ENCODE measurements at regions not wholly inside any gene's neighbourhood (a gene's known extent, or its start where the extent isn't known, plus 50 kb on each side); places are given as distances from the start of the nearest gene placed in this dataset.

DNA sequence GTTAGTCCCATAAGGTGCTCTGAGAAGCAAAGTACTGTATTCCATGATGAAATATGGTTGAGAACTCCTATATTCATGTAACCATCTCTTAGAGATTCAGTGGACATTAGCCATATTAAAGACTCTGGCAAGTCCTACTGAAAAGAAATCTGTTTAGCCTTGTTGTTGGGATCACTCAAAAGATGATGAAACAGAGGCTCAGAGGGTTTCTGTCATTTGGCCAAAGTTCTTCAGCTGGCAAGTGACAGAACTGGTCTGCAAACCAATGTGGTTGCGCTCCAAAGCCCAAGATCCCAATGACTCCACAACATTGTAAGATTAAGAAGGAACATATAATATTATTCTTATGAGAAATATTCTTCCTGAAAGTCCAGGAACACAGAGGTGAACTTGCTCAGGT is 462.9 kb downstream of the ACTL7B start:
- no peak for DNase-seq

DNA sequence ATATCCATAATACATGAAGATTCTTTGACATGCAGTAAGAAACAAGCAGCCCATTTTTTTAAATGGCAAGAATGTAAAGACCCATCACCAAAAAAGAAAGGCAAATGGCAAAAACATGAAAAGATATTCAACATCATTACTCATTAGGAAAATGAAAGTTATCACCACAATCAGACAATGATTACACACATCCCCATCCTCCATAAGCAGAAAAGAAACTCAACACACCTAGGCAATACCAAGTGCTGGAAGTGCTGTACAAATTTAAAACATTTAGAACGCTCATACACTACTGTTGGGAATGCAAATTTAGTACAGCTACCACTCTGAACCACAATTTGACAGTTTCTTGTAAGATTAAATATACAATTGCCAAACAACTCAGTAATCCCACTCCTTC is 466.7 kb downstream of the ACTL7B start:
- DNase-seq = no peak

DNA sequence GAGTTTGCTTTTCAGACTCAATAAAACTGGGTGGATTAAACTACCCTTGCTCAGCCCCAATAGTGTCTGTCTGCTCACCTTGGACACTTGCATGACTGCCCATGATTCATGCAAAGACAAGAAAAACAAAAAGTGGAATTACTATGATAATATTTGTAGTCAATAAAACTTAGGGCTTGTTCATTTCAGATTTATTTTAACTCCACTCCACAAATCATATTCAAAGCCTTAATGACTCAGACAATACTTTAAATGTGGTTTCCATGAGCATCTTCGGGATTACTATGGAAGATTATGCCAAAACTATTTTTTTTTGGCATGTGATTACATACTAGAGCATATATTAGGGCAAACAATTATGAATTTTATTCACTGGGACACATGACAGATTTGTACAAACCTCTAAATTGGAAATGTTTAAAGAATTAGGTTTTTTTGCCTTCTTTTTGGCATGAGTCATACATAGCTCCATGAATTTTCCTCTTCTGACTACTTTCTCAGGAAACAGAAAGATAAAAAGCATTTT is 468.9 kb downstream of the ACTL7B start:
- DNase-seq = no peak

DNA sequence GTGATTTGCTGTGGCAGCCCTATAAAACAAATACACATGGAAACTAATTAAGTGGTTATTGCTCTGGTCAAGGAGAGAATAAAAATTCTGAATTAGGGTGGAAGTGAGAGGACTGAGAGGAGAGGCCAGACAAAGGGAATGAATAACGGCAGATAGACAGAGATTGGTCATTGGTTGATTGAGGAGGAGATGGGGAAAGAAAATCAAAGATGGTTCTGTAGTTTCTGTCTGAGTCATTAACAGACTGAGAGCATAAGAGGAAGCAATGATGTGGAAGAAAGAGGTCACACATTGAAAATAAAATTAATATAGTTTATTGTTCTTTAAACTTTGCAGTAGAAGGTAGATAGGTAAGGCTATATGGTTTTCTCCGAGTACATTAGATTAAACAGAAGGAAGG is 469.8 kb downstream of the ACTL7B start:
- DNase-seq = no peak

DNA sequence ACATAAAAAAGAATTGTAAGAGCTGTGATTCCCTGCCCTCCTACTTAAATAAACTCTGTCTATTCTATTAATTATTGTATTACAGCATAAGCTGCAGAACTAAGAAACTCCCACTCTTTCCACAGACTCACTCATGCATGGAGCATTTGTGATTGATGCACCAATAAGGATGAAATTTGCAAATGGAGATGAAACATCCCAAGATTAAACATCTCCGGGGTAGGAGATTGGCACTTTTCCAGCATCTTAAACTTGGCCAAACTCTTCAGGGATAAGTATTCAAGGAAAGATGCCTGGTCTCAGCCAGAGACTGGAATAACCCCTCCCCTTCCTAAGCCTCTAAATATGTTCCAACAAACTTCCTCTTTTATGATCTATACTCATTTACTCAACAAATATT is 472.0 kb downstream of the ACTL7B start:
- no peak for DNase-seq

DNA sequence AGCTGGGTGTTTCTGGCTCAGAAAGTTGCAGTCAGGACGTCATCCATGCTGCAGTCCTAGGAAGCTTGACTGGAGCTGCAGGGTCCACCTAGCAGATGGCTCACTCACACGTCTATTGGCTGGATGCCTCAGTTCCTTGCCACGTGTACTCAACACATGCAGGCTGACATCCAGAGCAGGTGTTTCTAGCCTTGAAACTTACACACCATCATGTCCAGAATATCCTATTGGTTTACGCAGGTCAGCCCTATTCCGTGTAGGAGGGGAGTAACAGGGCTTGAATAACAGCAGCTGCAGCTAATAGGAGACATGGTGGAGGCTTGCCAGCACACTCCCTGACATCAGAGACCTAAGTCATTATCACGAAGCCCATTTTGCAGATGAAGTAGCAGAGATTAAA is 473.5 kb downstream of the ACTL7B start:
- peak; percentile 93 for DNase-seq

DNA sequence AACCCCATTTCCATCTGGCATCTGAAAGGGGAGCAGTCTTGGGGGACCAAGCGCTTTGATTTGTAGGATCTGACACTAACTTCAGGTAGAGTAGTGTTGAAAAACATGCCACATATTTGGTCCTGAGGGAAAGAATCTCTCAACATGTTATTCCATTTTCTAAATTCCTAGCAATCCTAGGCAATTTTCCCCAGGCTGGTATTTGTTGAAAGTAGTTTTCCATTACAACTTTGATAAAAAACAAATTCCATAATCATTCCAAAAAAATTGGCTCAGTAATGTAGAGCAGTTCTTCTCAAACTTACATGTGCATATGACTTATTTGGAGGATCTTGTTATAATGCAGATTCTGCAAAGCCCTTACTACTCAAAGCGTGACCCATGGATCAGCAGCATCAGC is 477.9 kb downstream of the ACTL7B start:
- no peak for DNase-seq

DNA sequence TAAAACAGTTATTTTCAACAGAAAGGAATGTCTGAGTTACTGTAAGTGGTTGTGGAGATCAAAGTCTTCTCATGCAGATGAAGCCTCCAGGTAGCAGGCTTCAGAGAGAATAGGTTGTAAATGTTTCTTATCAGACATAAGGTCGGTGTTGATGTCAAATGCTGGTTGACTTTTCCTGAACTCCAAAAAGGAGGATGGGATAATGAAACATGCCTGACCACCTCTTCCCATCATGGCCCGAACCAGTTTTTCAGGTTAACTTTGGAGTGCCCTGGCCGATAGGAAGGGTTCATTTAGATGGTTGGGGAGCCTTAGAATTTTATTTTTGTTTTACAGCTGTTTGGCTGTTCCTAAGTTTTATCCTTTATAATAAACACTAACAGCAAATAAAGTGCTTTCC is 478.4 kb downstream of the ACTL7B start:
- no peak for DNase-seq

DNA sequence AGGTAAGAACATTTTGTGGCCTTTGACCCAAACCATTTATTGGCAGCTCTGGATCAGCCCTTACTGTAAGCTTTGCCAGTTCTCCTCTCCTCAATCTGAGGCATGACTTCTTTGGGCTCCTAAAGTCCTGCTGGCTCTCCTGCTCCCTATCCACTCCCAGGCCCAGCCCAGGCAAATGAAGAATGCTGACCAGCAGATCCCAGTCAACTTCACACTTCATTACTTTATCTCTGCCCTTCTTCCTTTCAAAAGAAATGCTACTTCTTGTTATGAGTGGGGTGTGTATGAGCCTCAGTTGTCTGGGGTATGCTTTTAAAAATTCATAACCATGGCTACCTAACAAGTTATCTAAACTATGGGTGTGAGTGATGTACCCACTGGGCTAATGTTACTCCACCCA is 479.6 kb downstream of the ACTL7B start:
- DNase-seq = no peak

DNA sequence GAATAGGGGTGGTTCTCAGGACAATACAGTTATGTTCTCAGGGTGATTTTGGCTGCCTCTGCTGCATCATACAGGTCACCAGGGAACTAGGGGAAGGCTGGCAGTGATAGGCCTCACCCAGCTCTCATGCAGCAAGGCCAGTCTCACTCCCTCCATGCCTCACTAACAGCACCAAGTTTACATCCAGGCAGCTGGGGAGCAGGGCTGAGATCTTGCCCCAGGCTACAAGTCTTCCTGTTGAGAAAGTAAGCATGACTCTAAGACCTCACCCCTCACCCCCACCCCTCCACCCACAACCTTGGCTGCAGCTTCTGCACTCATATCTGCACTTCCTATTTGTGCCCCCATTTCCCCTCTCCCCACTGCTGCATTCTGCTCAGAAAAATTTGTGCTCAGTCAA is 481.2 kb downstream of the ACTL7B start:
- no peak for DNase-seq

DNA sequence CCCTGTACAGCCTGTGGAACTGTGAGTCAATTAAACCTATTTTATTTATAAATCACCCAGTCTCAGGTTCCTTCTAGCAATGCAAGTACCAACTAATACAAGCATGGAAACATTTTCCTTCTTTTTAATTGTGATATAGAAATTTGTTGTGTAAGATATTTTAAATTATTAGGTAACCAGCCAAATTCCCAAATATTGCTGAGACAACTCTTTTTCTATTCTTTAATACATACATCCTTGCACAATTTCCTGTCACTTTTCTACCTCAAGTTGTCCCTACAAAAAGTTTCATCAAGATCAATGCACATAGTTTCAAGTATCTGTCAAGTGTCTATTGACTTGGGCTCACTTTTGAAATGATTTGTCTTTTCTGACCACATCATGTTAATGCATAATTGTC is 488.6 kb downstream of the ACTL7B start:
- DNase-seq = no peak

DNA sequence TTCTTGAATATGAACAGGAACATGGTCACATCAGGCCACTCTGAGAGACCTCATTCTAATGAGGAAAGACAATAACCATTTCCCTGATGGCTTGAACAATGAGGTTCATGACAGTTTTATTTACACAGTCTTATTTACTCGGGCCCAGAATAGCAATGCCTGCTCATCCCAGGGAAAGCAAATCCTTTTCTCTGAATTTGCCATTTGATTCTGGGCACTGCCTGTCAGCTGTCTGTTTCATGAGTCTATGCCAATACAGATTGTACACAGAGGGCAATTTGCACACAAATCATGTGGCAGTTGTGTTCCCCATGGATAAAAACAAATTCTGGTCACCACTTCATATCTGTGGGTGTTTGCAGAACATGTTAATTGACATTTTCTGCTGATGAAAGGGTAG is 492.5 kb downstream of the ACTL7B start:
- peak; percentile 86 for DNase-seq

DNA sequence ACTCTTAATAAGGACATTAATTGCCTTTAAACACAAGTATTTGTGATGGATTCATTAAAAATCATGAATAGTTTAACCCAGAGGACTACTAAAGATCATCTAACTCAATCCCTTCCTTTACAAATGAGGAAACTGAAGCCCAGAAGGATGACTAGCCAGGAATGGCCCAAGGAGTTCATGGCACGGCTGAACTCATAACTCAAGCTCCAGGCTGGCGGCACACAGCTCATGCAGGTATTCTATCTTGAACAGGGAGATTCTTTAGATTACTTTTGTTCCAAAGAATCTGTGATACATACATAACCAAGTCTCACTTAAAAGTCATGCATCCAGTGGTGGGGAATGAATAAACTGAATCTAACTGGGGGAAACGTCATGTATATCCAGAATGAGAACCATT is 495.5 kb downstream of the ACTL7B start:
- no peak for DNase-seq

DNA sequence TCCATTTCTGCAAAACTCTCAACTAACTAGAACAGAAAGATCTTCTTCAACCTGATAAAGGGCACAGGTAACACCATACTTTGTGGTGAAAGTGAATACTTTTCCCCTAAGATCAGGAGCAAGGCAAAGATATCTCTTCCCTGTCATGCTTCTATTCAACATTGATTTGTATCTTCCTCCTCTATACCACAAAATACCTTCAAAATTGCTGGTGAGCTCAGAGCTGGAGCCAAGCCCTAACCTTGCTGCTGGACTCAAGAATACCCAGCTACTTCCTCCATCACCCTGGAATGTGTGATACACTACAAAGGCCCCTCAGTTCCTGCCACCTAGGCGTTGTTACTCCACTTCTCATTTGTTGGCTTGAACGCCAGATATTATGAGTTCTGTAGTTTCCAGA is 499.0 kb downstream of the ACTL7B start:
- DNase-seq = no peak

DNA sequence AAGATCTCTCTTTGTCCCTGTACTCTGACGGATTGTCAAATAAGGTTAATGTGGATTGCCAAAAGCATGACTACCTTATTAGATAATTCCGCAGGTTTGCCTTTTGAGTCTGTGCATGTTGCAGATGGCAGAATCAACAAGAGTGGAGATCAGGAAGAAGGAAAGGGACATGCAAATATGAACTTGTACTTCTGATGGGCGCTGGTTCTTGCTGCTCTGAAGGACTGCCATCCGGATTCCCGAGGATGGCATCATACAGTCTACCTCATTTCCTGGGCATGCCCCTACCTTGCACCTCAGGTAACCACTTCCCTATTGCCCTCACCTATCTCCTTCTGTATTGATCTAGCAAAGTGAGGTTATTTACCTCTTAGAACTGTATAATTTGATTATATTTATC is 504.2 kb downstream of the ACTL7B start:
- no peak for DNase-seq

DNA sequence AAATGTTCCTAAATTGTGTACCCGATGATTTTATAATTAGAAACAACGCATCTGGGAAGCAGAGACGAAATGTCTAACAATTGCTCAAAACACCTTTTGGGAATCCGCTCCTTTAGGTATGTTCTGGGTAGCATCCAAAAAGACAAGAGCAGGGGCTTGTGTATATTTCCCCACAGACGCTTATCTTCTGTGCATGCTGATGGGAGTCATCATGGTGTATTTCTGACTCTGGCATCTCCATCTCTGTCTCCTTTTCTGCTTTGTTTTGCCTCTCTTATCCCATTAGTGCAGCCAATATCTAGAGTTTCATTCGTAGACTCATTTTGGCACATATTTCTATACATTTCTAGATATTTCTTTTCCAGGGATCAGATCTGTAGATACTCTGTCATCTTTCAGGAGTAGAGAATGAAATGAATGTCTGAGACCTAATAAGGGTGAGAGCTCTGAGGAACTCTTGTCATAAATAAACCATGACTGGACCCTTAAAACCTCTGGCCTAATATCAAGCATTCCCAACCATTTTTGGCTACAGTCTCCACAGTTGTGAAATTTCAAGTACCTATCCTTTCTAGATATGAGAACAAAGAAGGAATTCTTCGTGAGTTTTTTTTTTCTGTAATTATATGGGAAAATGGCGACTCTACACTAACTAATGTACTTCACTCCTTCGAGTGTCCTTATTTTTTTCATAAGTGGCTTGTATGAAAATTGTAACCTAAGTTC is 508.2 kb downstream of the ACTL7B start:
- no peak for DNase-seq

DNA sequence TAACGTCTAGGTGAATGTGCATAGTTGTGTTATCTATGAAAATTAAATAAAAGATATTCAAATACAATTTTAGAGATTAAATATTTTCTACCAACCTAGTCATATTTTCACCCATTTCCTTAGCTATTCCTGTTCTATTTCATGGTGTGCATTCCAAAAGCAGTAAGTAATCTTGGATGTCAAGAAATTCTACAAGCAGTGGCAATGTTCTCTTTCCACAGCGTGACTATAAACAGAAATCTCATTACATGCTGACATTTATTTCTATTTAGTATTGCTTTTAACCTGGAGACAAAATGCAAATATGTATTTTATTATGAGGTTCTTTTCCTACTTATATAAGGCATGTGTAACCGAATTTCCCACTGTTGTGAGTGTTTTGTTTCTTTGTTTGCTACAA is 510.0 kb downstream of the ACTL7B start:
- DNase-seq = no peak

DNA sequence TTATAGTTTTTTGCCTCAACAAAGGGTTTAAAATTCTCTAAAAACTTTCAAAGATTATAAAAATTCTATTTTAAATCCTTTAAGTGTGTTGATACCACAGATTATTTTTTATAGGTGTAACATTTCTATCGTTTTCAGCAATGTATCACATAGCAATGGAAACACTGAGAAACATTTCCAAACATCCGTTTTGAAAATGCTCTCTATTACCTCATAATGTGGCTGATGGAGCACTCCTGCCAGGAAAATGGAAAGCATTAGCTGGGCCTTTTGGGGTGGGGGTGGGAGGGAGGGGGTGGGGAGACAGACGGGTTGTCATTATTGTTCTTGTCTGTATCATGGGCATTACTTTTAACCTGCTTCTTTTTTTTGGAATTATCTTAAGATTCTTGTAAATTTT is 516.5 kb downstream of the ACTL7B start:
- DNase-seq = no peak

DNA sequence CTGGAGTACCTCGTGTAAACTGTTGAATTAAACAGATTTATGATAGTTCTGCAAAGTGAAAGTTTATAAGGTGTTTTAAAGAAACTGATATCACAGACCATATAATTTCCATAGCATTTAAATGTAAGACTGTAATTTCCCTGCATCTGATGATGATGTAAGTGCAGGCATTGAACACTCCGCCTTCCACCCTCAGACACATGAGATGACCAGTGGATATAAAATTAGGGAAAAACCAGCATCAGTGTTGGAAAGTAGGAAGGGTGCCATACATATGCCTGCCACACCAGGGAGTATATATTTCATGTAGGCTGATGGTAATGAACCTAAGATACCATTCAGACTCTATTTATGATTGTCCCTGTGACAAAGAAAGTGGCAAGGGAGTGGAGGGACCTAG is 519.2 kb downstream of the ACTL7B start:
- no peak for DNase-seq

DNA sequence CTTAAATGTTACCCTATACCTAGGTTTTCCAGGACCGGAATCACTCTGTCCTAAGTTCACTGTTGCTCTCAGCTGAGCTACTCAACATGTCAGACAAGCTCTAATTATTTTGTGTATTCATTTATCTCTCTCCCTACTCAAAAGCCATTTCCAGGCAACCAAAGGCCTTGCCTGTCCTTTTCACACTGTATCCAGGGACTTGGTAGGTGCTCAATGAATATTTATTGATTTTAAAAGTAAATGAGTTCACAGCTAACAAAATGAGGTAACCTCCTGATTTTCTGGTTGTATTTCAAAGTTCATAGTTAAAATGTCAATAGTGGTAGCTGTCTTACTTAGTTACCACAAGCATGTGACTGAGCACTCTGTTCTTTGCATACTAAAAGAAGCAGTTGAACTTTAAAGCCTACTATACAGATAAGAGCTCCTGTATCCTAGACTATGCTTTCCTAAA is 522.2 kb downstream of the ACTL7B start:
- no peak for DNase-seq

DNA sequence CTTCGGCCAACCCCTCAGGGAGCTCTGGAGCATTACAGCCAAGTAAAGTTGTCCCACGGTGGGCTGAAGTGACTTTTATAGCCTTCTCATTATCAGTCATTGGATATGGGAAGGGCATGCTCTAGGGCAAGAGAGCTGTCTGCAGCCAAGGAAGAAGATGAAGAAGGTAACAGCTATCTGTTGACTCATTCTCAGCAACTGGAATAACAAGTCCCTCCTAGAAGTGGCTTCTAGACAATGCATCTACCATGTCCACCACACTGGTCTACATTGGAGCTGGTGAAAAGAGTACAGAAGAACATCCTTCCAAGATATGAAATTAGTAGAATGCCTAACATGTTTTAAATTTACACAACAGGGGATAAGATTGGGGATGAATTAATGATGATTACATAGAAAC is 524.2 kb downstream of the ACTL7B start:
- DNase-seq = no peak

DNA sequence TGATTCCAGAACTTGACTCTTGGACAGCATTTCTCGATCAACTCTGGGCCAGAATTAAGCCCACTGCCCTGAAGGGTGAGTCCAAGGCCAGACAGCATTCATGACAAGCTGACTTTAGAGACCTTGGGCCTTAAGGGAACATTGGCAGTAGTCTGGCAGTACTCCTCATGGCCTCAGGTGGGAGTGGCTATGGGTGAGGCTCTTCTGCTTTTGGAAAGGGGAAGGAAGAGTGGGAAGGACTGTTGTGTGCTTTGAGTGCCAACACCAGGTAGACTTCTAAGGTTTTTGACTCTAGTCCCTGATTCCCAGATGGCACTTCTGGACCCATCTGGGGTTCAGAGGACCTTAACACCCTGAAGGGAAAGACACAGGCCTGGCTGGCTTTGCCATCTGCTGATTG is 530.4 kb downstream of the ACTL7B start:
- DNase-seq = no peak

DNA sequence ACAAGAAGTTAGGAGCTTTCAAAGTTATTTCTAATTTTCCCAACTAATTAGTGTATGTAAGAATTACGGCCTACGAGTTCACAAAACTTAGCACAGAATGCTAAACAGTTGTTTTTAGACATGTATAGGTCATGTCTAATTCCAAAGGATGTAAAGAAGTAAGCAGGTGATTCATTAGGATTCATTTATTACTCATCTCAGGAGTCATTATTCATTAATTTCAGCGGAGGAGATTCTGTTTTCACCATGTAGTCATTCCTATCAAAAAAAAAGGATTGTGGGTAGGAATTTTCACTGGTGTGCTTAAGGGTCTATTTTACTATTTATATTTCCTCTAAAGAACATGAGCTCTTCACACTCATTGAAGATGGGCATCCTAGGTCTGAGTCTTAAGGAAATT is 532.2 kb downstream of the ACTL7B start:
- no peak for DNase-seq

DNA sequence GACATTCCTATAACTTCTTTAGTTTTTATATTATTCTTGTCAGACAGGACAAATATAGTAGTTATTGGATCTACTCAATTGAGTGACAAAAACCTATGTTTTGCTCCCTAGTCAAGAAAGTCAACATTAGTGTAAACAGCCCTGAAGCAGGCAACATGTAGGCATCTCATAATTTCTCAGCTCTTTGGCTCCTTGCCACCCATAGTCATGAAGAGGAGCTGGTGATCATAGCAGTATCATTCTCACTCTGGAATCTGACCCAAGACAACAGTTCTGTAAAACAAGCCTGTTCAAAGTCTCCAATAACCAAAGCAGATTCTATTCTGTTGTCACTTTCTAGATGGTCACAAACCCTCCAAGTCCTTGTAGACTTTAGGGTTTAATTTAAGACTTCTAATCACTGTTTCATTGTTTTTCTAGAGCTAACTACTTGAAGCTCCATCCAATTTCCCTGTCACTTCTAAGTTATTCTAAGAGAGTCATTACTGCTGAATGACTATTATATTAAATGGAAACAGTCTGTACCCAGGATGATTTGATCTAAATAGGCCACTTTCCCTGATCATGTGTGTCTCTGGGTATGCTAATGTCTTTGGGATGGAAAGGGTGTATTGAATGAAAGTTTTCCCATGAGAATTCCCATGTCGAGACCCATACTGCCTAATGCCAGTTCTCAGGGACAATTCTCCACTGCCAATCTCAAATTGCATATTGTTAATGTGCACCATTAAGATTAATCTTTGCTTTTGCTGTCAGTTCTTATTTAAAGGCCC is 533.3 kb downstream of the ACTL7B start:
- no peak for DNase-seq

DNA sequence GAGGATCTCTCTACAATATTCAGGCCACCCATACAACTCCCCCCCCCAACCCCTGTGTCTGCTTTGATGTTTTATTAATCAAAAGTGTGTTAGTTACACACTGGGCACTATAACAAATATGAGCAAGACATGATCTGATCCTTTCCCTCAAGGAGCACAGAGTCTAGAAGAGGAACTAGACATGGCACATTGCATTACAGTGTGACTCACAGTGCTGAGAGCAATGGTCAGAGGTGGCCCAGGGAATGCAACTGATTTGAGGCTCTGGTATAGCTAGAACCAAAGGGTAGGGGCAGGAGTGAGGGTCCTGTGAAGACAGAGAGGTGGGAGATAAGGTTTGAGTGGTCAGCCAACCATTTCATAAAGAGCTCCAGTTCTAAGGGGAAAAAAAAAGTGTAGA is 539.2 kb downstream of the ACTL7B start:
- DNase-seq = no peak
